Left cardiac atrium (tissue), 4 donors: ENCODE measurements at regions not wholly inside any gene's neighbourhood (a gene's known extent, or its start where the extent isn't known, plus 50 kb on each side); places are given as distances from the start of the nearest gene placed in this dataset.

ENCODE experiments used
- ATAC-seq, 2 donors: fragments of 200-7000 bp; cut with Tn5 transposase; one replicate each; pipeline ENCODE4 v1.9.1; 2020; ENCODE audit warnings: mild to moderate bottlenecking in 2 of 2, moderate library complexity in 2 of 2
- DNase-seq: peaks from one replicate; pipeline ENCODE4 v3.0.0-alpha.2; 2020
- intact Hi-C, 2 donors: fragments of 100-400 bp; cut with DNase I; formaldehyde crosslinking; loops; one replicate each; pipeline versions ENCODE4 v1.14.1 to v1.15.1; 2022 to 2023
- donor health status: DM: no; HTN: yes; CAD: no.
- donor health status: DM: no; HTN: yes; CAD: no; lungs with severe emphysema.
- donor health status: DM: yes; HTN: yes; CAD: no.
- donor health status: Dilated cardiomyopathy.

- no peak for DNase-seq
- ATAC-seq, result peak; percentile 41 to 54
- intact Hi-C loops, result no loop called here
Observed at GRCh38 chr7:94324380-94325121, 70.1 kb upstream of the COL1A2 start.

GRCh38 chr7:94325122-94325475 is 69.6 kb upstream of the COL1A2 start:
- no peak for DNase-seq
- intact Hi-C loops, result no loop called here
- no peak for ATAC-seq

GRCh38 chr7:94330269-94331020 is 64.2 kb upstream of the COL1A2 start:
- intact Hi-C loops, result no loop called here
- no peak for DNase-seq

GRCh38 chr7:94332571-94332970 is 62.1 kb upstream of the COL1A2 start:
- intact Hi-C loops, result no loop called here

More at GRCh38 chr7:94330269-94331020, 64.2 kb upstream of the COL1A2 start:
- ATAC-seq, result no peak

GRCh38 chr7:94333810-94334209 is 60.9 kb upstream of the COL1A2 start:
- DNase-seq (no peak), ATAC-seq (no peak)
- intact Hi-C loops, result no loop called here

More at GRCh38 chr7:94332571-94332970, 62.1 kb upstream of the COL1A2 start:
- ATAC-seq (no peak), DNase-seq (no peak)

GRCh38 chr7:94335586-94335985 is 59.1 kb upstream of the COL1A2 start:
- DNase-seq (no peak), ATAC-seq (no peak)
- intact Hi-C loops, result no loop called here

GRCh38 chr7:94336009-94336408 is 58.7 kb upstream of the COL1A2 start:
- DNase-seq (no peak), ATAC-seq (no peak)
- intact Hi-C loops, result no loop called here

GRCh38 chr7:94338921-94339371 is 55.7 kb upstream of the COL1A2 start:
- DNase-seq (no peak), ATAC-seq (no peak)
- intact Hi-C loops, result no loop called here

GRCh38 chr7:94344826-94345225 is 49.9 kb upstream of the COL1A2 start:
- DNase-seq, result no peak
- no peak for ATAC-seq
- intact Hi-C loops, result no loop called here
